DMS153 (cell line): ENCODE measurements at regions not wholly inside any gene's neighbourhood (a gene's known extent, or its start where the extent isn't known, plus 50 kb on each side); places are given as distances from the start of the nearest gene placed in this dataset.

Source experiments
- DNase-seq: peaks from one replicate; lab custom pipeline; 2025; lab: John Stamatoyannopoulos, UW

DNA sequence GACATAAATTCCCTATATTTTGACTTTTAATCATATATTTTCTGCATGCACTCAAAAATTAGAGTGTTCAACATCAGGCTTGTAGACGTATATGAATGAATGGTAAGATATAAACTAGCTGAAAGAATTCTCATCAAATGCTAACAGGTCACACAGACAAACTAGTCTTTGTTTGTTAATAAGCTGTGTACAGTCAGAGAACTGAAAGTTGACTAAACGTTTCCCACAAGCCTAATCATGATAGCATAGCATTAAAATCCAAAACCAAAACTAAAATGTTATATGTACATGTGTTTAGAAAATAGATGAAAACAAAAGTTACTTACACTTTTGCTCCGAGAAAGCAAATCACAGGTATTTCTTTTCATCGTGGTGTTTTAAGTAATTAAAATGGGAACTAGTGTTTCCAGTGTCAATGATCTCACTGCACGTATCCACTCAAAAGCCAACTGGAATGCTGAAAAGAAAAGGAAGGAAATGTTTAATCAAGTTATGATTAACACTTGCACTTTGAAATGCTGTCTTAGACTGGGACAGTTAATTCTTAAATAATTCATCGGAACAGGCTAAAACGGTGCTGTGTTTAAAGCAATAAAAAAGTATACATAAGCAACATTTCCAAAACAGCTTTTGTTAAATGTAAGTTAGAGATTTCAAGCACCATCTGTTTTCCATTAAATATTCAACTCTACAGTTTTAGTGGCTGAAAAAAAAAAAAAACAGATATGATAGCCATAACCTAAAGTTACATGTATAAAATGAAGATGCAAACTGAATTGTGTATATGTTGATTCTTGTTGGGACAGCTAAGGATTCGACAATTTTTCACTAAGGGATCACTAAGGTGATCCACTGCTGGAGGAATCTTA lies 291.9 kb upstream of the PDE4D start:
- no peak for DNase-seq

DNA sequence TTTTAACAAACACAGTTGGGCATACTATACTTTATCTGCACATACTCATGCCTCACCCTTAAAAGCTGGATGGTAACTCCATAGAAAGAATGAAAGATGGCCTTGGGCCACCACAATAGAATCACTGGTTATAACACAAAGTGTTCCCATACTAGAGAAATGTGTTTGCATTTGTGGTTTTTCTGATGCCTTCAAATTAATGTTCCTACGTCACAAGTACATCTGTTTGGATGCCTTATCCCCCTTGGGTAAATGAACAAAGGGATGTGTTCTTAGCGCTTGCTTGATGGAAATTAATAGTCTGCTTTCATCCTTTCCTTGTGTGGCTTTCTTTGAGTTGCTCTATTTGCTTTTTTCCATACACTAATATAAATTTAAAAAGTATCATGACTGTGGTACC lies 291.1 kb upstream of the PDE4D start:
- no peak for DNase-seq

DNA sequence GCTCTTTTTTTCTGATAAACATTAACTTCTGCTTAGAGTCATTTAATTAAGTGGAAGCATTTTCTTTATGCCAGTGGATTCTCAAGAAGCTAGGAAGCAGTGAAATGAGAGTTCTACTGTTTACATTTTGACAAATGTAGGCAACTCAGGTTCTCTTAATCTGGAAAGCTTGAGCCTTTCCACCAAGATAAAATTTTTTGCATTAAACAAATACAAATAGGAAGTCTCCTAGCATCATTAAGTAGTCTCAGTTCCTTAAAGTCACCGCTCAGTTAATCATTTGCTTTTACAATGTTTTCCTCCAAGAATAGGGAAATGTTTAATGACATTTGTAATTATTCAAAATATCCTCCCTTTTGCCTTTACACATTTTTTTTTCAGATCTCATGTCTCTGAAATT lies 290.4 kb upstream of the PDE4D start:
- no peak for DNase-seq

DNA sequence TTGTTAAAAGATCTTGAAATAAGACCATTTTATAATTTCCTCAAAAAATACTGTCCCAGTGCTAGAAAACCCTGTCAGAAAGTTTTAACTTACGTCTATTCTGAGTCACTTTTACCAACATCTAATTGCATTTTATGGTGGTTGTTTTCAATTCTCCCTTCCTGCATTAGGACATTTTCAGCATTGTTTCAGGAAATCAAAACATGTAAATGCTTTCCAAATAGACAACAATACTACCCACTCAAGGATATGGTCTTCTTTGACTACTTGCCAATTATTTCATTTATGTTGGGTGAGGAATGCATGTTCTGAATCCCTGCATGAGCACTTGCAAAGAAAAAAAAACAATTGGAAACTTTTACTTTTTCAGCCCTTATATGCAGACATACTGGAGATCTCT lies 284.6 kb upstream of the PDE4D start:
- DNase-seq = no peak

DNA sequence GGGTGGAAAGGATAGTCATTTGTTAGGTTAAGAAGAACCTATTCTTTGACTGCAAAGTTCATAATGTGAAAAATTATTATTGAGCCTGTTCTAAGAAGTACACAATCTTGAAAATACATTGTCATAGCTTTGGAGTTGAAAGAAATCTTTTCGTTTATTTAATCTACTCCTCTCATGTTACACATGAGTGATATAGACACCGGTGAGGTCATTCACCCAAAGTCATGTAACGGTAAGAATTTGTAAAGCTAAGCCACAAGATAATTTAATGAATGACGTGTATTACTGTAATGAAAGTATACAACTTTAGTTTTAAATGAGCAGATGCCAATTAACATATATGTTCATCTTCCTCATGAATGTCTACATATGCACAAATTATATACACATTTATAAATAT lies 284.1 kb upstream of the PDE4D start:
- DNase-seq = no peak

DNA sequence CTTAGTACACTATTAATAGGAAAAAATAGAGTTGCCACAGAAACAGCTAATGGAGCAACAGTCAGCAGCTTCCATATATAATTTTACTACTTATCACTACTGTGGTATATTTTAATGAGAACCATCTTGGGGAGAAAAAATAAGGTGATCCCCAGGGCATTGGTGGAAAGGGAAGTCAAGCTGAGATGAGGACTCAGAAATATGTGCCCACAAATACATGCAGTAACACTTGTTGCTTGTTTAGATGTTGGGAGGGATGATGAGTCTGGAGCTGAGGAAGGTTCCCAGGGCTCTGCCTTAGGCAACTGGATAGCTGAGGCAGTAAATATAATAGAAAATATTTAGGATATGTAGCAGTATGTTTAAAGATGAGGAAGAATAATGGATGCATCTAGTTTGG lies 280.1 kb upstream of the PDE4D start:
- DNase-seq = no peak

DNA sequence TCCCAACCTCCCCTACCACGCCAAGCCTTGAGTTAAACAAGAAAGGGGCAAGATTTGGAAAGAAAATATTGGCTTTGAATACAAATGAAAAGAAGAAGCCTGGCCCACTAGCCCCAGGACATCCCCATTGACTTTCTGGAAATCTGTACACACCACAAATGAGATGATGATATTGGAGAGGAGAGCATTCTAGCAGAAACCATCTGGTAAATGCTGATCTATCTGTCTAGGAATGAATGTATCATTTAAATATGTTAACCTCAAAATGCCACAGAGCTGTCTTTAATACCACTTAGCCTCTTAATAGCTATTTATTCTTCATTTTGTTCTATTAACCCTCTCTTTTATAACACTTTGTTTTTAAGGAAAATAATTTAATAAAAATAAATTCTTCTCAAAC lies 270.2 kb upstream of the PDE4D start:
- DNase-seq = no peak

DNA sequence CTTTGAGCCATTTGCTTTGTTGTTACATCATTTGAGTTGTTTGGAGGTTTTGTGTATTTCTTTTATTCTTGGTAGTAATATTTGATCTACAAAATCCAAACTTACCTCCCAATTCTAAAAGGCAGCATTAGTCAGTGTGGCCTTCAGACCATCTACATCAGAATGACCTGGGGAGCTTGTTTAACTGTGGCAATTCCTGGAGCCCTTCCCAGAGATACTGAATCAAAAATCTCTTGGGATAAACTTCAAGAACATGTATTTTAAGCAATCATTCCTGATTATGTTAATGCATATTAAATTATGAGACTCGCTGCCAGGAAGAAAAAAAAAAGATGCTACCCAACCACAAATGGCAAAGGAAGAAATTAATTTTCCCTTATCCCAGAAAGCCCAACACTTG lies 268.9 kb upstream of the PDE4D start:
- no peak for DNase-seq

DNA sequence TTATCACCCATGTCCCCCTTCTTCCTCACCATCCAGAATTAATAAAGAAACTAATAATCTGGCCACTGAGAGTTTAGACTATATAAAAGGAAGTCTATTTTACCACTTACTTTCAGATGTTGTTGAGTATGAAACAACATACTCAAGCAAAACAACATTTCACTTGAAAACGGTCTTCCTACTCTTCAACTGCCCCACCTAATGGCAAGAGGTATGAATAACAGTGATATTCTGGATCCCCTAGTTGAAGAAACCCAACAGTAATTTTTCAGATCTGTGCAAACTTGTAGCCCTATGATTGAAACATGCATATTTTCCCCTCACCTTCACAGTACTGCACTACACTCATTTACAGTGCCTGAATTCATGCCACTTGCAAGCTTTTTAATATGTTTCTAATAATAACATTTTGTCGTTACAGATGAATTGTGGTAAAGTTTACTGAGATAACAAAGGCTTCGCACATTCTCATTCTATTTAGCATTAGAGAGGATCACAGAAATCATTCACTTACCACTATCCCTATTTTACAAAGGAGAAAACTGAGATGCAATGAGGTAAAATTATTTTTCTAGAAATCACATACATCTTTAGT lies 267.9 kb upstream of the PDE4D start:
- no peak for DNase-seq

DNA sequence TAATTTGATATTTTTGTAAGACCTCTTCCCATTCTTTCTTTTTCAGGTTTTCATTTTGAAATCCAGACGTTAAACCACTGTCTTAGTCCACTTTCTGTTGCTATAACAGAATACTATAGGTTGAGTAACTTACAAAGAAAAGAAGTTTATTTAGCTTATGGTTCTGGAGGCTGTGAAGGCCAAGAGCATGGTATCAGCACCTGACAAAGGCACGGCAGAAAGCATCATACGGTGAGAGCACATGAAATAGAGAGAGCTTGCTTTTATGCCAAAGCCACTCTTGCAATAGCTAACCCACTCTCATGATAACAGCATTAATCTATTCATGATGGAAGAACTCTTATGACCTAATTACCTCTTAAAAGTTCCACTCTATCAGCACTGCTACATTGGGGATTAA lies 255.6 kb upstream of the PDE4D start:
- no peak for DNase-seq

DNA sequence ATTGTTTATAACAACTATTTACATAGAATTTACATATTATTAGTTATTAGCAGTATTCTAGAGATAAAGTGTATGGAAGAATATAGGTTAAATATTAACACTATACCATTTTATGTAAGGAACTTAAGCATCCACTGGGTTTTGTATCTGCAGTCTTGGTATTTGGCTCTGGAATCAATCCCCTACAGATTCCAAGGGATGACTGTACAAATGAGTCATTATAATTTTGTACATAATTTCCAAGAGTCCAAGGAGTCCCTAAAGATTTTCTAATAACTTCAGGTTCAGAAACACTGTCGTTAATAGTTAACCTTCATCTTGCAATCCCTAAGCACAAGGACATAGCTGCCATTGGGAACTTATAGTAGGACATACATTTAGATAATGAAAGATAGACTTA lies 254.8 kb upstream of the PDE4D start:
- DNase-seq = no peak

DNA sequence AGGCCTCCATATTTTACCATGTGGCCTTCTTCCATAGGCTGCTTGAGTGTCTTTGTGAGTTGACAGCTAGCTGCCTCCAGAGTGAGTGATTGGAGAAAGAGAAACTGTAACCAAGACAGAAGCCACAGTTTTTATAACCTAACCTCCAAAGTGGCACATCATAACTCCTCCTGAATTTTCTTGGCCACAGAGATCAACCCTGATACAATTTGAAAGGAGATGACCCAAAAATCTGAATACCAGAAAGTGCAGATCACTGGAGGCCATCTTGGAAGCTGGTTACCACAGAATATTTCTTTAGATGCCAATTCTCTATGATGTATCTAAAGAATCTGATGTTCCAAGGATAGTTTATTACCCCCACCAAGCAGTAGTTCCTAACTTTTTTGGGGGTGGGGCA lies 254.3 kb upstream of the PDE4D start:
- DNase-seq = no peak

DNA sequence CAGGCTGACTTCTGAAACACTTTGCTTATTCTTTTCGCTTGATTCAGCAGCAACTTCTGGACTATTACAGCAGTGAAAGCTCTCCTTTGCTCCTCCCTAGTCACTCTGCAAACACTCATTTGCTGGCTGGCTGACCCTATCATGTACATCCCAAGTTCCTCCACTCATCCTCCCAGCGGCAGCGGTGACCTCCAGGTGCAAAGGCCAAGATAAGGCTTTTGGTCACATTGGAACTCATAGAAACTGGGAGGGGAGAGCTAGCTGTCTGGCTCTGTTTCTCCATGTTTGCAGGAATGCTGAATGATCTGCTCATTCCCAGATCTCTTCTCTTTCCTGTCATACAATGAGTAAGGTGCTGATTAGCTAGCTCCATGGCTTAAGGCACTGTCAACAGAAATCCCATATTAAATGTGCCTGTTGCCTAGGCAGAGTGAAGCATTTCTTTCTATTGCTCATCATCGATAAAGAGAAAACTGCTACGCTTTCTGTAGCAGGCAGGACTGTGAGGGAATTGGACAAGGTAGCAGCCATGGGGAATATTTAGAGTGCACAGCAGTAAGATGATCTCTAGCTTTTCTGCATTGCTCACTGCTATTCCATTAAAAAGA lies 250.5 kb upstream of the PDE4D start:
- no peak for DNase-seq

DNA sequence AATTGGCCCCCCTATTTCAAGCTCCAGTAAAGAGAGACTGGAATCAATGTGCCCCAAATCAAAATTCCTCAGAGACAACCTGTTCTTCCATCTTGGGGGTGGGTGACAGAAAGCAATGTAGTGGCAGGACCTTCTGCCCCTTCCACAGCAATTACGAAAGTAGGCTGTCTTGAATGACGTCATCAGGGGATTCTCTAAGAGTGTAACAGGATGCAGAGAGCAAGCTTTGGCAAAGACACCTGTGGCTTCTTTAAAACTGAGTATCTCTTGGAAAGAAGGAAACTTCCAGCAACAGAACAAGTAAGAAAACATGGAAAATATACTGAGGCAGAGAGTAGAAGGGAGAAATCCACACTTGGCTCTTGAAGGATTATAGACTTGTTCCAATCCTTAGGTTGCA lies 247.6 kb upstream of the PDE4D start:
- no peak for DNase-seq

DNA sequence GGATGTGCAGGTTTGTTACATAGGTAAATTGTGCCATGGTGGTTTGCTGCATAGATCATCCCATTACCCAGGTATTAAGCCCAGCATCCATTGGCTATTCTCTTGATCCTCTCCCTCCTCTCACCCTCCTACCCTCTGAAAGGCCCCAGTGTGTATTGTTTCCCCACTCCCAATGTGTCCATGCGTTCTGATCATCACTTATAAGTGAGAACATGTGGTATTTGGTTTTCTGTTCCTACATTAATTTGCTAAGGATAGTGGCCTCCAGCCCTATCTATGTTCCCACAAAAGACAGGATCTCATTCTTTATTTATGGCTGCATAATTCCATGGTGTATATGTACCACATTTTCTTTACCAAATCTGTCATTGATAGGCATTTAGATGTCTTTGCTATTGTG lies 243.3 kb upstream of the PDE4D start:
- DNase-seq = no peak

DNA sequence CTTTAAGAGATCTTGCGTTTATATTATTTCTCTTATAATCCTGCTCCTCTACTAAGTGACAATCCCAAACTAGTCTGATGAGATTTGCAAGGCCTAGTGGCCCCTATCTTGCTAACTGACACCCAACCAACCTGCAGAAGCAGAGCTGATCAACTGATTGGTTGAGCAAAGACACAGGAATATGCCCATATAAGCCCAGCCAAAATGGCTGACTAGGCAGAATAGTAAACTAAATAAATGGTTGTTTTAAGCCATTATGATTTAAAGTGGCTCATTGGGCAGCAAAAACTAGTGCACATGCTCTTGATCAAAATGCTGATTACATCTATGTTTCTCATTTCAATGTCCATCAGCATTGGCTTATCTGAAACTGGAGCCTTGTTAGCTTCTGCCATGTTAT lies 238.0 kb upstream of the PDE4D start:
- no peak for DNase-seq

DNA sequence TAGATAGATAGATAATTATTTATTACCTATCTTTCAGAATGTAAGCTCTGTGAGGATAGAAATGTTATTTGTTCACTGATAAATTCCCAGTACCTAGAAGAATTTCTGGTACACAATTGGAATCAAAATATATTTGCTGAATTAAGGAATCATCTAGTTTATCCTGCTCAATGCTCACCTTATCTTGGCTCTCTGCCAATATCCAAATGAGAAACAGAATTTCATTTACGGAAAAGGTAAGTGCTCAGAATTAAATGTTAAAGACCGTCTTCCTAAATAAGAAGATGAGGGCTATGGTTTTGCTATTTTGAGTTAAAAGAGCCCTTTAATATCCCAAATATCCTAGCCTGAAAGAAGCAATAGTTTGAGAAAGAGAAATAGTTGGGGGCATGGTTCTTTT lies 232.1 kb upstream of the PDE4D start:
- DNase-seq = no peak

DNA sequence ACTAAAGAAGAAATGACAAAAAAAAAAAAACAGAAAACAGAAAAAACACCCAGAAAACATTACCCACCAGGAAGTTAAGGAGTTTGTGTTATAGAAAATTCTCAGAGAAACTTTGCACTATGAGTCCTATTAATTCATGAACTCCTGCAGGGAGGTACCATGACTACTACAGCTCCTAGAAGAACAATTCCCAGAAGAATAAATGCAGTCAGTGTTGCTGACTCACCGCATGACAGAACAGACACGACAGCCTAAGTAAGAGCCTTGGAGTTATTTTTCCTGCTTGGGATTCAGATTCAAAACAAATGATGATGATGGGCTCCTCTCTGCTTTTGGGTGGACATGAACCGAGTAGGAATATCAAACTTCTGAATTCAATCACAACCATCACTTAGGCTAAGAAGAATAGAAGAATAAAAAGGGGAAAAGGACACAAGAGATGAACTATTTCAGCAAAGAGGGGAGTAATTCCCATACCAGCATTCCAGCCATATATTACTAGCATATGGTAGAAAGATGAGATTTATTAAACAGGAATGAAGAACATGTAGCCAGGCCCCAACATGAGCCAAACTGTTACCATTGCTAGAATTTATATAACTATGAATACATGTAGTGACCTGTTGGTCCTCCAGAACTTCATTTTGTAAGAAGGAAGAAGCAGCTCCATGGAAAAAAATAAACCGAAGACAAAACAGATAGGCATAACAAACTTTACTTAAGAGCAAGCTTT lies 209.6 kb upstream of the PDE4D start:
- no peak for DNase-seq

DNA sequence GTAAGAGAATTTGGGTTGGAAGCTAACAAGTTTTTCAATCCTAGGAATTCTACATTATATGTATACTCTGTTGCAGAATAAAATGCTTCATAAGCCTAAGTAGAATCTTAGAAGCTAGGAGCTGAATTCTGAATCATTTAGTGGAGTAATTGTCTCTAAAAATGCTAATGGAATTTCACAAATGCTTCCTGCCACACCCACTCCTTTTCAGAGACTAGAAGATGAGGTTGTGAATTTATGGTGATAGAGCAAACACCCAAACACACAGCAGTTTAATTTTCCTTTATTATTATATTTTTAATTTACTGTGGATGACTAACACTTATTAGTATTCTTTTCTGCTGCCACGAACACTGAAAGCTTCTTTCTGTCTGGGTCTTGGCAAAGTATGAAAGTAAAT lies 208.0 kb upstream of the PDE4D start:
- no peak for DNase-seq

DNA sequence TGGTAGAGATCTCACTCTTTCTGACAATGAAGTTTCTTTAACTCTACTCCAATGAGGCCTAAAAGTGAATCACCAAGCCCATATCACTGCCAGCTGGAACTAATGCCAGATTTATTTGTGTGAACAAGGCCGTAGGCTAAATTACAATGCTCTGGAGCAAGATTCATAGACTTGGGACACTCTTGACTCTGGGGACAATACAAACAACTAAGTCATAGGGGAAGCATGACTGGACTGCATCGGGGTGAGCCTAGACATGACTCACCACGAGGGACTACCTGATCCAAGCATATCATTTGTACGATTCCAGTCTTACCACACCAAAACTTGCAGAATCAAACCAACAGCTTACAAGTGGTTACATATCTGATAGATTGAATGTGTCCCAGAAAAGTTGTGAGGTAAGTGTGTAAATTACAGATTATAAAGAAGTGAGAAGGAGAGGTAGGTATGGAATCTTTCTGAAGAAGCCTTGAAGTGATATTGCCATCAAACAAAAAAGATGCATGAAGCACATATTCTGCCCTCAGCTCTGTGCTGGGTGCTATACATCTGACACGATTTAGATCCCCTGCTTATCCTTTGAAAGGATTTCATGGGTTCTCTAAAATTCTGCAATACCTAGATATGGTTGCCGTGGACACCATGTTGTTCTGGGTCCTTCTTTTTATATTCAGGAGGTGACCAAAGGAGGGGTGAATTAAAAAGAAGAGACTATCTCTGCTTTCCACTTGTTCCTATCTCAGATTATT lies 199.3 kb upstream of the PDE4D start:
- DNase-seq = no peak

DNA sequence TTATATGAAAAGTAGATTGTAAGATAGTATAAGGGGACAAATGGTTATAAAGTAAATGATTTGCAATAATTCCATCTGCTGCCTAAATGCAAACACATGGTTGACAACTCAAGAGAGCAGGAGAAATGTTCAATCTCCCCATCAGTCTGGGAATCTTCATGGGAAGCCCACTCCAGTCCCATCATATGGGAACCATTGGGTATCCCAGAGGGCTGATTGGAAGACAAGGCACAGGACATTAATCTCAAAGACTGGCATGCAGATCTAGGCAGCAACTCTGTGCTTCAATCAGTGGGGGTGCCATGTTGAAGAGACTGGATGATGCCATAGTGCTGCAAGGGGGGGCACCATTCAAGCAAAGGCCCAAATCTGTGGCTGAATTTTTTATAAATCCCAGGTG lies 193.1 kb upstream of the PDE4D start:
- DNase-seq = no peak

DNA sequence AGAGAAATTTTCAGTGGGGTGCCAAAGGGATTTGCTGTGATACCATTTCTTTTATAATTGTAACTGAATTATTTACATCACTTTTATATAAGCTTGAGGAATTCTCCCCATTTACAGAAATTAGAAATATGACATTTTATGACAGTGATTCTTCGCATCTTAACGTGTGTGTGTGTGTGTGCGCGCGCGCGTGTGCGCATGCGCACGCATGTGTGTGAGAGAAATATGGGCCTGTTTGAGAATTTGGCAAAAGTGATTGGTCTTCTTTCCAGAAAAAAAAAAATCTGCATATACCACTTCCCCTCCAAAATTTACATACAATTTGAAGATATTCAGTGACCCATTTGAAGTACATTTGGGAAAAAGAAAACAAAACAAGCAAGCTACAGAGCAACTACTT lies 190.7 kb upstream of the PDE4D start:
- DNase-seq = no peak
